DMS 273 (cell line): ENCODE measurements at regions not wholly inside any gene's neighbourhood (a gene's known extent, or its start where the extent isn't known, plus 50 kb on each side); places are given as distances from the start of the nearest gene placed in this dataset.

Source experiments
- DNase-seq: peaks from one replicate; lab custom pipeline; 2025; ENCODE audit not compliant: unreplicated experiment; lab: John Stamatoyannopoulos, UW

DNA sequence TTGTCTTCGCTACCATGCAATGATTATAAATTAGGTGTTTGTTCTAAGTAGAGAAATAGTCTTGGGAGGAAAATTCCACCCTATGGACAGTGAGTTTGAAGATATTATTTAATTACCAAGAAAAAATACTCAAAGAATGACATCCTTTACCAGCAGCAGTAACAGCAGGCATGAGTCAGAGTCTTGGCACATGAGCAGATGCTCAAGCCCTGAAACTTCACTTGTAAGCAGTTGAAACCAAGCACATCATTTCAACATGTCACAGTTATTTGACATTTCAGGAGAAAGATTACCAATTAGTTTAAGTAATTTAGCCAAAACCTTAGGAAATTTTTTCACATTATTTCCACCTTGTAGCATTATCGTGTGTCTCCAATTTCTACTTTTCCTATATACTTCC, 99.2 kb downstream of the C12orf50 start:
- peak; percentile 76 for DNase-seq

DNA sequence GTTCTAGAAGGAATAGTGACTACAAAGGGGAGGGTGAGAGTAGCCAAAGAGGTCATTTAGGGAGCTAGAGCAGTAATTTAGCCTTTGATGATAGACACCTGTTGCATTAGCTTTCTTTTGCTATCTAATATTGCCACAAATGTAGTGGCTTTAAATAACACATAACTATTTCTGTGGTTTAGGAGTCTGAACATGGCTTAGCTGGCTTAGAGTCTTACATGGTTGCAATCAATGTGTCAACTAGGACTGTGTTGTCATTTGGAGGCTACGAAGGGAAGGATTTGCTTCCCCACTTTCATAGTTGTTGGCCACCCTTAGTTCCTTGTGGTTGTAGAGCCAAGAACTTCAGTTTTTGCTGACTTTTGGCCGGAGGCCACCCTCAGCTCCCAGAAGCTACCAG, 99.9 kb downstream of the C12orf50 start:
- DNase-seq: no peak

DNA sequence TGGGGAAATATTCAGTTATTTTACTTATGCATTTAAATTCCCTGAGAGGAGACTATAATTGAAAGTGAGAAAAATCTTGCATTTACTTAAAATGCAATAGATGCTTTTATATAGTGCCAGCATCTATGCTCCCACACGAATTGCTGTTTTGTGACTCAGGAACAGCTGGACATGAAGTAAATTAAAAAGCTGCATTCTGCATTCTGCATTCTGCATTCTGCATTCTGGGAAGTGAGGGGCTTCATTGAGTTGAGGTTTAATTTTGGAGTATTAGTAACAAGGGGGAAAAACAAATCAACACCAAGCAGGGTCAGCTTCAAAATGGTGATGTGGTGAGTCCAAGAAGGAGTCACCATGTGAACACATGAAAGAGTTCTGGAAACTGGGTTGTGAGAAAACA, 101.2 kb downstream of the C12orf50 start:
- DNase-seq: no peak

DNA sequence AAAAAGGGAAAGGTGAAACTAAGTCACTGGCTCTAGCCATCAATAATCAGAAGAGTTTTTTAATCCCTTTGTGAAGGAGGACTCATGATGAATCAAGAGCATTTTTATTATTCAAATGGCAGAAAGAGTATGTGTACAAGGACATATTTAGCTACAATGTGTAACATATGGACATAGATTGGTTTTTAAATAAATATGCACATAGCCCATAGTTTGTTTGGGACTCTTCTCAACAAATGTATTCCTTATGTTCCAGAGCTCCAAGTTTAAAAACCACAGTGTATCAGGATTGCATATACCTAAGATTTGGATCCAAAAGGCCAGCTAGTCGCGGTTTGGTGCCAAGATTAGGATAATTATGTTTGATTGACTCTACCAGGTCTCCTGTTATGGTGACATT, 104.2 kb downstream of the C12orf50 start:
- DNase-seq: peak; percentile 53

DNA sequence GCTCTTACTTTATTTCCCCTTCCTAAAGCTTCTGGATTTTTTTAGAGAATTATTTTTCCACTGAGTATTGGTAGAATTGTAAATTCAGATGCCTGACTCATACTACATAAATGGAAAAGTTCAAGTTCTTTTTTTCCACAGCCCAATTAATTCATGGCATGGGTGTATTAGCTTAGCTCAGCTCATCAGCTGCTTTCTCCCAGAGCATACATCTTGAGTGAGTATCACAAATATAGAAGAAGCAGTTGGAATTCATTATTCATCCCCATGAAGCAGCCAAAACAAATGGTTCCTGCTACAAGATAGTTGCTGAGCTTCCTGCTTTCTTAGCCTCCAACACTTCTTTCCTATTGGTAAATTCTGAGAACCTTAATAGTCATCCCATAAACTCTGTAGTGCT, 105.1 kb downstream of the C12orf50 start:
- peak; percentile 12 for DNase-seq

DNA sequence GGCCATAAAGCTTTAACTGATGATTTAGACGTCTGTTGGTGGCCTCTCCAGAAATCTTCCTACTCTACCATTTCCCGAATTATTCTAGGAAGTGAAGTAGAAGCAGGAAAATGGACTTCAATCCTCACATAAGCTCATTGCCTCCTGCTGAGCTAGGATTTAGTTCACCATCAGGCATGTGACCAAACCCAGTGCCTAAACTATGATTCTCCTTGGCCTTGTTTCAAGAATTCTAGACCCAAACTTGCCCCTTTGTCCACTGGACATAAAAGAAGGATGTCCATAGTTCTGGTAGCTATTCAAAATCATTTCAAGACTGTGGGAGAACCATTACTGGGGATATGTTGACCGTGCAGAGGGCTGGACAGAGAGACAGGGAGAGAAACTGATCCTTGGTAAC, 105.8 kb downstream of the C12orf50 start:
- no peak for DNase-seq

DNA sequence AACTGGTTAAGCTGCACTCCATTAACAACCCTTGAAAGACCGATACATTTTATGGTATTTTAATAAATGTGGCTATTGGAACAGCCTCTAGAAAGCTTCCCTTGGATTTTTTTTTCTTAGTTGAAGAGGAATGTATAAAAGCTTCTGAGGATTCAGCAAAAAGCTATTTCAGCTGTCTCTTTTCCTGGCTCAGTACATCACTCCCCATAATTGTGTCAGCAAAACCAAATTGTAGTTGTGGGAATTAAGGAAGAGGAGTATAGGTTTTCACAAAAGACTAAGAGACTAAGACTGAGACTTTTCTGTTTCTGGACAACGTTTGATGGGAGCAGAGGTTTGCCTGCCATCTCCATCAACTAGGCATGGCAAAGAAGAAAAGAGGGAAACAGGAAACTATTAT, 106.5 kb downstream of the C12orf50 start:
- DNase-seq: no peak

DNA sequence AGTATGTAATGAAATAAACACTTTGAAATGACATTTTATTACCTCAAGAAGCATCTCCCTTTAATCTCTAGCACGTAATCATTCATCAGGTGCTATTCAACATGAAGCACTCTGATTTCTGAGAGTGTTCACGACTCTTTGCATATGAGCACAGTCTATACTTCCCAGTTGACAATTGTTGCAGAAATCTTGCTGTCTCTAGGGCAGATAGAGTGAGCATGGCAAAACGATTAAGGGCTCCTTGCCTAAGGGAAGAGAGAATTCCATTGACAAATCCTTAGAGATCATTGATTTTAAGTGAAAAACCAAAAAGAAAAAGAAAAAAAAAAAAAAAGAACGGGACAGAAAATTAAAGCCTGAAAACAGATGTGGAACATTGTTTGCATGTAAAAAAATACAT, 107.6 kb downstream of the C12orf50 start:
- DNase-seq: no peak

DNA sequence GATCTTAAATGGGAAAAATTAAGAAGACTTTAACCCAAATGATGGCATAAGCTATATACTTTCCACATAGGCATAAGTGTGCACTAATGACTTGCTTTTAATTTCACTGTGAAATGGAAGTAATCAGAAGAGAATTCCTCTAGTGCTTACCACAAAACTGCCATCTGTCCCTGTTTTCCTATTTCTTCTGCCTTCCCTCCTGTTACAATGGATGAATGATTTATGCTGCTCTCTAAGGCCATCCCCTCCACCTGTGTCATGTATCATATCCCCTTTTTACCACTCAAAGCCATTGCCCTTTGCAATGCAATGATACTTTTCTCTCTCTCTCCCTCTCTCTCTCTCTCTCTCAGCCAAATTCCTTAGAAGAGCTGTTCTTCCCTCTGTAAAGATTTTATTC, 109.1 kb downstream of the C12orf50 start:
- peak; percentile 67 for DNase-seq

DNA sequence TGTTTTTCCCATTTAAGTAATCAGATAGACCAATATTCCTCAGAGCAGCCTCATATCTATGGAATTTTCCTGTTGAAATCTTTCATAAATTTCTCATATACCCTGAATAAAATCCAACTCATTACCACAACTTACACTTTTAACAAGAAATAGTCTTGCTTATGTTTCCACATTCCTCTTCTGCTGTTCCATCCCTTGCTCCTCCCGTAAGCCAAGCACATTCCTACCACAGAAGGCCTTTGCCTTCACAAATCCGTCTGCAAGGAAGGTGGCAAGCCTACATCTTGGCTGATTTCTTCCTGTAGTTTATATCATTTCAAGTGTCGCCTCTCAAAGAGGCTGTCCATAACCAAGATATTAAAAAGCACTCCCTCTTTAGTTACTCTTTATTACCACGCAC, 127.7 kb downstream of the C12orf50 start:
- no peak for DNase-seq

DNA sequence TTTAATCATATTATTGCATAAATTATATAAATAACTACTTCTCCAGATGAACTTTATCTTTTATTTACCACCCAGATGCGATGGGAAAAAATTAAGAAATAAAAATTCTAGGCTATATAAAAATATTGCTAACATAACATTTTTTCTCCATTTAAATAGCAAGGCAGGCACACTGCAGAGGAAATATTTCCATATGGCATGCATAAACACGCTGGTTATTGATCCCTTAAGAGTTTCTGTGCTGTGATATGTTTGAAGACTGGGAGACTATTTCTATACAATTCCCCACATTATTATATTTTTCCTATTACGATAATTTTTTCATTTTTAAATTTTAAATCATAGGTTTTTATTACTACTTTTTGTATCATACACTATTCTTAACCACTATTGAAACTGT, 131.5 kb downstream of the C12orf50 start:
- DNase-seq: no peak

DNA sequence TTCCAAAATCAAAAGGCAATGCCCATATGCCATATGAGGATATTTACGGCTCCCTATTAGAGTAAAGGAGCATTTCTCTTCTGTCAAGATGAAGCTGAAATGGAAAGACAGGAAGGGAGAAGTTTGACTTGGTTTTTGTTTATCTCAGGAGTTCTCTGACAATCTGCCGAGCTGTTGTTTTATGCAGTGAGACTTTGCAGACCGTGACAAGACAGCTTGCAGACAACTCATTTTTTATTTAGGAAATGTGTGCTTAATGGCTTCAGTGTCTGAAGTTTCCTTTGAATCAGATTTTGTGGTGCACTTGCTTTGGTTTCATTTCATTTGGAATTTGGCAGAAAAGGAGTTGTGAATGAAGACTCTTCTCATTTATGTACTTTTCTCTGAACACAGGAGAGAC, 145.4 kb downstream of the C12orf50 start:
- peak; percentile 11 for DNase-seq

DNA sequence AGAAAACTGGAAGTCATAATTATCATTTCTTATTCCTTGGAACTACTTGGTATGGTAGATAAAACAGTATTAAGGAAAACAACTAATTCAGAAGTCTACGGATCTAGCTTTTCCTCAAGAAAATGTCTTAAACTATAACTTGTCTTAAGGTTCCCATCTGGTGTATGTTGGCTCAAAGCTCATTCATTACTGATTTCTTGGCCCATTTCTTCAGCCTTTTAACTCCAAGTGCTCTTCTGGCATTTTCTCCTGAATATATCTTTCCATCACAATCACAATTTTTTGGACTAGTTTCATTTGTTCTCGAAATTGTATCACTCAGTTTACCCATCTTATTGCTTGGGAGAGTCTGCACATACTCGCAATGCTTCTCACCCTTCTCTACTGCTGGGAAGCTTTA, 150.1 kb downstream of the C12orf50 start:
- no peak for DNase-seq

DNA sequence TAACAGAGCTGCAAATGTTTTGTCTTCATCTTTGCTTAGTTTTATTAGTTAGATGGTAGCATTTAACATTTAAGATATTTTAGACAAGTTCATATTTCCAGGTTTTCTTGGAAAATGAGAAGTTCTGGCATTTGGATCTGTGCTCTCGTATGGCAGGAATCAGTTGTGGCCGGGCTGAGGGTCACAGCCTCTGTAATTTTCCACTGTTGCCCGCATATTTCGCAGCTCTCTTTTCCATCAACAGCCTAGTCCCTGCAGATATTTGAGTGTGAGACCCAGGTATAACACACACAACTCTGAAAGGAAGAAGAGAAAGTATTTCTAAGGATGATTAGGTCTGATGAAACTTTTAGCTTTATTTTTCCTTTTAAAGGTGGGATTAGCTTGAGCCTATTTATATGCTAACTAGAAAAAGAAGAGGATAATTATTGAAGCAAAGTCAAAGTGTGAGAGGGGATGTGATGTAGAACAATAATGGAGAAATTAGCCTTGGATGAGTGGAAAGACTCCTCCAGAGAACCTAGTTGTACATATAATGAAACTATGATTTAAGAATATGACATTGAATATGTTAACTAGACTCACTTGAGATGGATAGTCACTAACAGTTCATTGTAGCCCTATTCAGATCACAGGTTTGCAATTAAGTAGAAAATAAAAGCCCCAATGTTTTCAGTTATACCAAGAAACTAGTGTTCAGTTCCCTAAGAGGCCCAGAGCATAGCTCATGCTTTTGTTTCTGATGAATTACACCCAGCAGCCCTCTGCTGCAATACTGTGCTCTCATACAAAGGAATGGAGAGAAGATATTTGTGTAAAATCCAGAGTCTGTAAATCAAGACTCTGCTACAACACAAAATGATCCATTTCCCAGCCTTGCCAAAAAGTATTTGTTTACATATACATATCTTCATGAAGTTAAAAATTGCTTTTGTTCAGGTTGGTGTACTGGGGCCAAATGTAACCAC, 158.4 kb downstream of the C12orf50 start:
- DNase-seq: no peak

DNA sequence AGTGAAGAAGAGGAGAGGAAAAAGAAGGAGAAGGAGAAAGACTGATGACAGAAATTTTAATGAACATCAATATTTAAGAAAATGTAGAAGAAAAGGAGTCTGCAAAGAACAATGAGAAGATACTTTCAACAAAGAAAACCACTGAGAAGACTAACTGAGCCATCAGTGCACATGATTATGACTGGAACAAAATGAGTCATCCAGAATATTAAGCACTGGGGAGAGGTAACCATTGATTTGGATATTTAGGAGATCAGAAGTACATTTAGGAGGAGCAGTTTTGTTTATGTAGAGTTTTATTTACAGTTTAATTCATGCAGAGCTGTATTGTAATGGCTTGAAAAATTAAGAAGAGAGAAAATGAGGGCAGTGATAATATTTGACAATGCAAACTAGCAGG, 159.1 kb downstream of the C12orf50 start:
- no peak for DNase-seq

DNA sequence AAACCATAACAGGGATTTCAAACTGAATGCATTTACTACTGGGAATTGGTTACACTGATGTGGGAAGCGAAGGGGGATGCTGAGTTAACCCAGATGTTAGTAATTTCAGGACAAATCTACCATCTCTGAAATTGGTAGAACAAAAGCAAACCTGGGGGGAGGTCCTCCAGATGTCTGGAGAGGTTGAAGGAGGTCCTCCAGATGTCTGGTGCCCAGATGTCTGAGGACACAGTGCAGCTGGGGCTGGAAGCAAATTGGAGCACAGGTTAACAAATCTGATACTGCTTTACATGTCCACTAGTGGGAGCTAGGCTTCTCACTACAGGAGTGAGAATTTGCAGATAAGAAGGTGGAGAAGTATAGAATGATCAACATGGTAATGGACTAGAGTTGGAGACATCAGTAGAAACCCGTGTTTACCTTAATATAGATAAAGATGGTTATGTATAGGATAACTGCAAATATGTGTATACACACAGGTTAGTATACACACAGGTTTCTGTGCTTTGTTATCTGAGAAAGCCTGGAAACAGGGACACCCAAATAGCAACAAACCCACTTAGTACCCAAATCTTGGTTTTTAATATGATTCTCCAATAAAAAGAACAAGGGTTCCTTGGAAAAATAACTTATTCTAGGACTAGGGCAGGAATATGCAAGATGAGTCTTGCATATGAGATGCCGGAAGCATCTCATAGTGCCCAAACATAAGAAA, 162.5 kb downstream of the C12orf50 start:
- peak; percentile 30 for DNase-seq

DNA sequence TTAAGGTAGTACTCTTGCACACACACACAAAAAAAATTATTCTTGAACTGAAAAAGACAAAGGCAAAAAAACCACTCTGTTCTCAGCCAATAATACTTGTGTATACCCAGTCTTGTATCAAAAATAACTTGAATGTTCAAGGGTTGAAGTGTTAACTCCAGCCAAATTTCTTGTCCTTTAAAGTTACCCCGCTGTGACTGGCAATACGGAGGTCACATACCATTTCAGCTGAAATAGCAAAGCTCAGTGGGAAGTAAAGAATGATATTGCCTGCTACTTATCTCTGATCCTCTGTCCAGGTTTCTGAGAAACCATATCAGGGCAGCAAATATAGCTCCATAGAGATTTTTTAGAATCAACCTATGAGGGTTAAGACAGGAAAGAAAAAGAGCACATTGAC, 167.4 kb downstream of the C12orf50 start:
- no peak for DNase-seq

DNA sequence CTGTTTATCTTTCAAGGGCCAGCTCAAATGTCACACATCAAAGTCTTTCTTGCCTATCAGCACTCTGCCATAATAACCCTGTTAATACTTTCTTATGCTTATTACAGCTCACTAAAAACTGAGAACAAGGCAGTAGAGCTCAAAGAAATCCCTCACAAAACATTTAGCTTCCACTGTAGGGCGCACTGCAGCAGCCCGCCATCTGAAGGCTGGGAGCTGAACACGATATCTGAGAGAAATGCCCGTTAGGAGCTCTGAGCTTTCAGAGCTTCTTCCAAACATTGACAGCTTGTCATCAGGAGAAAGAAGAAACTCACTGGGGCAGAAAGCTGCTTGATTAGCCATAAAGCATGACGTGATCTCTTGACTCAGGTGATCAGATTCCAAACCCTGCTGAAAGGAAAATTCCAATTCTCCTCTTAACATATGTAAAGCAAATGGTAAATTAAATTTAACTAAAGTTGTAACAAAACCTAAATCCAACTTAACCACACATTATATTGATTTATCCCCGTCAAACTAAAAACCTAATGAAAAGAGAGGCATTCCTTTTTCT, 175.7 kb downstream of the C12orf50 start:
- no peak for DNase-seq

DNA sequence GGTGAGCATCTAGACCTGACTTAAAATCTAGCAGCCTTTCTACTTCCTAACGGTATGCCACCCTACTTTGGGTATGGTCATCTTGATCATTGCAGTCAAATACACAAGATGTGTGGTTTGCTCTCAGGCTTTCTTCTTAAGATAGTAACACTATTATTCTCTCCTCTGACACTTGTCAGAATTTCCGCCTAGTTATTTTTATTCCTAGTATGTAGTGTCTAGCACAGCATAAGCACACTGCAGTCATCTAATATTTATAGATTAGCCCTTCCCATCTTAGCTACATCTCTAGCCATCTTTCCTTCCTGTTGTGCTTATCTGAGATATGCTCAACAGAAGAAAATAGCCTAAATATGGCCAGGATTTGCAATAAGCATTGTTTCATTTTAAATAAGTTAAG, 180.1 kb downstream of the C12orf50 start:
- DNase-seq: no peak

DNA sequence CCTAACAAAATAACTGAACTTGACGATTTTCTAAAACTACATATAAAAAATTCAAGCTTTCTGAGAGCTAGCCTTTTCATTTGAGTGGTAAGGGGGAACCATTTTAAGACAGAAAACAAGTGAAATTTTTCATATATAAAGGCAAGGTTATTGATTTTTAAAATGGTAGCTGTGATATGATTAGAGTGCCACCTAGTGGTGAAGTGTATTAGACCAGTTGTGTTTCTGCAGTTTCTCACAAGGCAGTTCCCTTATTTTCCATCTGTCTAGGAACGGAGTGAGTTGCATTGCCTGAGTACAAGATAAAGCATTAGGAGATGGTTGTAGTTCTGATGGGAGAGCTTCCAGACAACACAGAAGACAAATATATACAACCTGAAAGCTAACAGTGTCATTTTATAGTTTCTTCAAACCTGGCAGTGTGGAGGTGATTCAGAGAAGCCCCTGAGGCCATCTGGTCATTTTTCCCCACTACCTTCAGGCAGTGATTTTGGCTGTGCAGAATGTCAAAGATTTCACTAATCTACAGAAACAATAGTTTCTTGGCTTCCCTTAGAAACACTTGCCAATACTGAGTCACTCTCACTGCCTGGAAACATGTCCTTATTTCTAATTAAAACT, 180.8 kb downstream of the C12orf50 start:
- DNase-seq: peak; percentile 67

DNA sequence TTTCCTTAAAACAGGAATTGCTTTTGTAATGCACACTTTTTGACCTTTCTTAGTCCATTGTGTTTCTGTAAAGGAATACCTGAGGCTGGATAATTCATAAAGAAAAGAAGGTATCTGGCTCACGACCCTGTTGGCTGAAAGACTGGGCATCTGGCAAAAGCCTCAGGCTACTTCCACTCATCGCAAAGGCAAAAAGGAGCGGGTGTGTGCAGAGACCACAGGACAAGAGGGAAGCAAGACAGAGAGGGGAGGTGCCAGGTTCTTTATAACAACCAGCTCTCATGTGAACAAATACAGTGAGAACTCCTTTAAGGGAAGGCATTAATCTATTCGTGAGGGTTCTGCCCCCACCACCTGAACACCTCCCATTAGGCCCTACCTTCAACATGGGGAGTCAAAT, 182.1 kb downstream of the C12orf50 start:
- no peak for DNase-seq

DNA sequence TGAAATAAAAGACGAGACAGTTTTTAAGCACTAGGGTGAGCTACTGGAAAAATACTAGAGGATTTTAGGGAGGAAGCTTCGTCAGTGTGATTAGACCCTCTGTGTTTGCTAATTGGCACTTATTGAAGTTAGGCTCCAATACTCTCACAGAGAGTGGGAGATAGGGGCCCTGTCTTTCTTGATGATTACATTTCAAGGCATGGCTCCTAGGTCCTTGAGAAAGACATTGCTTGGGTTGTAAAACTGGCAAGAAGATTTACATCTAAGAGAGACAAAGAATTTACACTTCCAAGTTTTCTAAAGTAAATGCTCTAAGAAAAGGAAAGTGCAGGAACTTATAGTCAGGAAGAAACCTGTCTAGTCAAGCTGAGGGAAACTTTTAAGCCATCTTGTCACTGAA, 183.2 kb downstream of the C12orf50 start:
- no peak for DNase-seq
